ENCODE measurements at regions not wholly inside any gene's neighbourhood (a gene's known extent, or its start where the extent isn't known, plus 50 kb on each side); places are given as distances from the start of the nearest gene placed in this dataset.

GRCh38 chr13:100880166-100880565 is 205.6 kb upstream of the TMTC4 start:
- TF ChIP-seq CTCF (conservative IDR thresholded peaks at IDR 0.05; ENCODE audit: low read length): no peak
- TF ChIP-seq EZH2phosphoT487 (IDR thresholded peaks at IDR 0.05; ENCODE audit: borderline replicate concordance, low read depth, low read length): no peak

Measured in OCI-LY7 (cell line).